Naive B cell (primary cell): ENCODE measurements at regions not wholly inside any gene's neighbourhood (a gene's known extent, or its start where the extent isn't known, plus 50 kb on each side); places are given as distances from the start of the nearest gene placed in this dataset.

Source experiments
- ATAC-seq, 2 donors: fragments of 150-1000 bp; cut with Tn5 transposase; 2 replicates each; pipeline ENCODE4 v1.10.0; 2021; ENCODE audit warnings: low read depth in 2 of 2, mild to moderate bottlenecking in 2 of 2, moderate library complexity in 2 of 2
- DNase-seq: peaks from one replicate; pipeline ENCODE4 v3.0.0; 2022
- H3K27ac Mint-ChIP-seq, 6 donors: one replicate each; pipeline ENCODE4 v1.8.0; 2020 to 2022; ENCODE audit warnings: mild to moderate bottlenecking in 6 of 6, mixed read lengths in 6 of 6, moderate library complexity in 5 of 6, inconsistent platforms in 2 of 6
- H3K27me3 Mint-ChIP-seq, 3 donors: one replicate each; pipeline ENCODE4 v1.8.0; 2021 to 2022; ENCODE audit warnings: mixed read lengths in 3 of 3, mild to moderate bottlenecking in 1 of 3
- H3K36me3 Mint-ChIP-seq, 2 donors: one replicate each; pipeline ENCODE4 v1.8.0; 2020 to 2022; ENCODE audit warnings: mixed read lengths in 2 of 2, inconsistent platforms in 1 of 2, mild to moderate bottlenecking in 1 of 2
- H3K4me1 Mint-ChIP-seq, 3 donors: one replicate each; pipeline ENCODE4 v1.8.0; 2020 to 2022; ENCODE audit warnings: mixed read lengths in 3 of 3, inconsistent platforms in 1 of 3, mild to moderate bottlenecking in 1 of 3, moderate library complexity in 1 of 3
- H3K4me3 Mint-ChIP-seq, 8 donors: one replicate each; pipeline ENCODE4 v1.8.0; 2020 to 2022; ENCODE audit warnings: mild to moderate bottlenecking in 8 of 8, mixed read lengths in 8 of 8, moderate library complexity in 8 of 8, inconsistent platforms in 2 of 8
- H3K9me3 Mint-ChIP-seq, 7 donors: one replicate each; pipeline ENCODE4 v1.8.0; 2020 to 2022; ENCODE audit warnings: mixed read lengths in 7 of 7, mild to moderate bottlenecking in 5 of 7, inconsistent platforms in 2 of 7, moderate library complexity in 1 of 7

GRCh38 chr11:80390505-80390904, 949.7 kb upstream of the TENM4 start:
- ATAC-seq, result no peak
- H3K36me3 Mint-ChIP-seq, result no peaks in the 10 kb centered on the region

GRCh38 chr11:80388536-80388935, 947.7 kb upstream of the TENM4 start:
- ATAC-seq (no peak), DNase-seq (no peak)
- no peaks in the 10 kb centered on the region for H3K36me3 Mint-ChIP-seq
- H3K4me1 Mint-ChIP-seq, result no peaks in the 10 kb centered on the region
- no peak overlapping the region for H3K4me3 Mint-ChIP-seq
- H3K27me3 Mint-ChIP-seq, result no peaks in the 10 kb centered on the region
- H3K9me3 Mint-ChIP-seq, result peaks cover 0 to 5% (median 0%) of the 10 kb centered on the region in 7 donors
- no peak overlapping the region for H3K27ac Mint-ChIP-seq

More at GRCh38 chr11:80390505-80390904, 949.7 kb upstream of the TENM4 start:
- no peak for DNase-seq
- Mint-ChIP-seq H3K9me3 (peaks cover 0 to 7% (median 0%) of the 10 kb centered on the region in 7 donors), H3K4me1 (no peaks in the 10 kb centered on the region), H3K27me3 (no peaks in the 10 kb centered on the region), H3K27ac (no peak overlapping the region), H3K4me3 (no peak overlapping the region)

- Mint-ChIP-seq H3K27ac (no peak overlapping the region), H3K4me1 (no peaks in the 10 kb centered on the region), H3K9me3 (peaks cover 0 to 5% (median 0%) of the 10 kb centered on the region in 7 donors), H3K27me3 (no peaks in the 10 kb centered on the region), H3K36me3 (no peaks in the 10 kb centered on the region), H3K4me3 (no peak overlapping the region)
- no peak for ATAC-seq
- DNase-seq, result no peak
These were observed 947.3 kb upstream of the TENM4 start for GRCh38 chr11:80388130-80388529.

- no peak overlapping the region for H3K4me3 Mint-ChIP-seq
- DNase-seq (no peak), ATAC-seq (no peak)
- no peaks in the 10 kb centered on the region for H3K27me3 Mint-ChIP-seq
- no peak overlapping the region for H3K27ac Mint-ChIP-seq
- H3K9me3 Mint-ChIP-seq, result no peaks in the 10 kb centered on the region
- H3K4me1 Mint-ChIP-seq, result no peaks in the 10 kb centered on the region
- no peaks in the 10 kb centered on the region for H3K36me3 Mint-ChIP-seq
These were observed 942.8 kb upstream of the TENM4 start for GRCh38 chr11:80383655-80384054.

GRCh38 chr11:80379620-80380278, 938.9 kb upstream of the TENM4 start:
- ATAC-seq (no peak), DNase-seq (no peak)
- no peaks in the 10 kb centered on the region for H3K27me3 Mint-ChIP-seq
- H3K4me1 Mint-ChIP-seq, result no peaks in the 10 kb centered on the region
- H3K4me3 Mint-ChIP-seq, result no peak overlapping the region
- no peaks in the 10 kb centered on the region for H3K36me3 Mint-ChIP-seq
- no peak overlapping the region for H3K27ac Mint-ChIP-seq
- H3K9me3 Mint-ChIP-seq, result peaks cover 0 to 5% (median 0%) of the 10 kb centered on the region in 7 donors

- no peaks in the 10 kb centered on the region for H3K36me3 Mint-ChIP-seq
- H3K27ac Mint-ChIP-seq, result no peak overlapping the region
- no peaks in the 10 kb centered on the region for H3K4me1 Mint-ChIP-seq
- DNase-seq (no peak), ATAC-seq (no peak)
- H3K9me3 Mint-ChIP-seq, result peaks cover 0 to 16% (median 5%) of the 10 kb centered on the region in 7 donors
- no peak overlapping the region for H3K4me3 Mint-ChIP-seq
- no peaks in the 10 kb centered on the region for H3K27me3 Mint-ChIP-seq
These were observed 931.1 kb upstream of the TENM4 start for GRCh38 chr11:80371931-80372330.

GRCh38 chr11:80365980-80366379, 925.1 kb upstream of the TENM4 start:
- Mint-ChIP-seq H3K27me3 (no peaks in the 10 kb centered on the region), H3K4me1 (no peaks in the 10 kb centered on the region), H3K27ac (no peak overlapping the region), H3K9me3 (peaks cover 0 to 8% (median 4%) of the 10 kb centered on the region in 7 donors), H3K36me3 (no peaks in the 10 kb centered on the region), H3K4me3 (no peak overlapping the region)
- ATAC-seq, result no peak
- no peak for DNase-seq

- Mint-ChIP-seq H3K27ac (no peak overlapping the region), H3K27me3 (no peaks in the 10 kb centered on the region), H3K9me3 (peaks cover 0 to 7% (median 4%) of the 10 kb centered on the region in 7 donors), H3K4me1 (no peaks in the 10 kb centered on the region), H3K36me3 (no peaks in the 10 kb centered on the region), H3K4me3 (no peak overlapping the region)
- DNase-seq, result no peak
- ATAC-seq, result no peak
These were observed 924.4 kb upstream of the TENM4 start for GRCh38 chr11:80365076-80365725.

- H3K27ac Mint-ChIP-seq, result no peak overlapping the region
- DNase-seq (no peak), ATAC-seq (no peak)
- H3K4me1 Mint-ChIP-seq, result no peaks in the 10 kb centered on the region
- H3K9me3 Mint-ChIP-seq, result peaks cover 0 to 8% (median 3%) of the 10 kb centered on the region in 7 donors
- H3K4me3 Mint-ChIP-seq, result no peak overlapping the region
- no peaks in the 10 kb centered on the region for H3K36me3 Mint-ChIP-seq
- H3K27me3 Mint-ChIP-seq, result no peaks in the 10 kb centered on the region
These were observed 921.9 kb upstream of the TENM4 start for GRCh38 chr11:80362563-80363340.

GRCh38 chr11:80355251-80355650, 914.4 kb upstream of the TENM4 start:
- ATAC-seq (no peak), DNase-seq (no peak)
- H3K4me3 Mint-ChIP-seq, result no peak overlapping the region
- H3K4me1 Mint-ChIP-seq, result no peaks in the 10 kb centered on the region
- H3K9me3 Mint-ChIP-seq, result peaks cover 0 to 15% (median 0%) of the 10 kb centered on the region in 7 donors
- H3K27me3 Mint-ChIP-seq, result no peaks in the 10 kb centered on the region
- no peak overlapping the region for H3K27ac Mint-ChIP-seq
- H3K36me3 Mint-ChIP-seq, result no peaks in the 10 kb centered on the region

GRCh38 chr11:80350541-80350940, 909.7 kb upstream of the TENM4 start:
- DNase-seq (no peak), ATAC-seq (no peak)
- no peaks in the 10 kb centered on the region for H3K27me3 Mint-ChIP-seq
- H3K9me3 Mint-ChIP-seq, result peaks cover 0 to 7% (median 1%) of the 10 kb centered on the region in 7 donors
- no peak overlapping the region for H3K27ac Mint-ChIP-seq
- H3K36me3 Mint-ChIP-seq, result no peaks in the 10 kb centered on the region
- H3K4me3 Mint-ChIP-seq, result no peak overlapping the region
- H3K4me1 Mint-ChIP-seq, result no peaks in the 10 kb centered on the region

GRCh38 chr11:80349997-80350396, 909.2 kb upstream of the TENM4 start:
- Mint-ChIP-seq H3K4me3 (no peak overlapping the region), H3K9me3 (peaks cover 0 to 7% (median 1%) of the 10 kb centered on the region in 7 donors), H3K27ac (no peak overlapping the region), H3K4me1 (no peaks in the 10 kb centered on the region), H3K27me3 (no peaks in the 10 kb centered on the region), H3K36me3 (no peaks in the 10 kb centered on the region)
- DNase-seq (no peak), ATAC-seq (no peak)

- no peak overlapping the region for H3K27ac Mint-ChIP-seq
- no peaks in the 10 kb centered on the region for H3K27me3 Mint-ChIP-seq
- DNase-seq (no peak), ATAC-seq (no peak)
- H3K36me3 Mint-ChIP-seq, result no peaks in the 10 kb centered on the region
- peaks cover 0 to 5% (median 1%) of the 10 kb centered on the region in 7 donors for H3K9me3 Mint-ChIP-seq
- no peaks in the 10 kb centered on the region for H3K4me1 Mint-ChIP-seq
- no peak overlapping the region for H3K4me3 Mint-ChIP-seq
These were observed 905.7 kb upstream of the TENM4 start for GRCh38 chr11:80346353-80347059.
